Hepatocyte (in vitro differentiated cells): ENCODE measurements at regions not wholly inside any gene's neighbourhood (a gene's known extent, or its start where the extent isn't known, plus 50 kb on each side); places are given as distances from the start of the nearest gene placed in this dataset.

Experiments used
- DNase-seq: peaks from one replicate; pipeline ENCODE4 v3.0.0-alpha.2; 2016; ENCODE audit warnings: low spot score
- H2AFZ ChIP-seq: fragments of 200-600 bp; sonication (generic); 2 replicates; pipeline ENCODE4 v1.6.0; 2016; ENCODE audit warnings: antibody characterized with exemption, mild to moderate bottlenecking
- H3K27ac ChIP-seq: fragments of 200-600 bp; sonication (generic); 2 replicates; pipeline ENCODE4 v1.5.1; 2016; ENCODE audit warnings: mild to moderate bottlenecking
- H3K27me3 ChIP-seq: fragments of 200-600 bp; sonication (generic); 2 replicates; pipeline ENCODE4 v1.6.1; 2016
- H3K36me3 ChIP-seq: fragments of 200-600 bp; sonication (generic); replicated peaks from 2 replicates; pipeline ENCODE4 v1.5.1; 2016; ENCODE audit warnings: low read depth; ENCODE audit not compliant: insufficient read depth
- H3K4me1 ChIP-seq: fragments of 200-600 bp; sonication (generic); 2 replicates; pipeline ENCODE4 v1.5.1; 2016; ENCODE audit warnings: mild to moderate bottlenecking, moderate library complexity; ENCODE audit not compliant: insufficient read depth
- H3K4me2 ChIP-seq: fragments of 200-600 bp; sonication (generic); 2 replicates; pipeline ENCODE4 v1.6.0; 2016
- H3K4me3 ChIP-seq: fragments of 200-600 bp; sonication (generic); 2 replicates; pipeline ENCODE4 v1.5.1; 2016; ENCODE audit warnings: mild to moderate bottlenecking
- H3K79me2 ChIP-seq: fragments of 200-600 bp; sonication (generic); 2 replicates; pipeline ENCODE4 v1.6.0; 2017; ENCODE audit warnings: mild to moderate bottlenecking
- H3K9me2 ChIP-seq: fragments of 200-600 bp; sonication (generic); replicated peaks from 2 replicates; pipeline ENCODE4 v1.6.0; 2017; ENCODE audit warnings: mild to moderate bottlenecking; ENCODE audit not compliant: insufficient read depth
- H3K9me3 ChIP-seq: fragments of 200-600 bp; sonication (generic); 2 replicates; pipeline ENCODE4 v1.5.1; 2016; ENCODE audit warnings: low read depth, mild to moderate bottlenecking
- H4K20me1 ChIP-seq: fragments of 200-600 bp; sonication (generic); 2 replicates; pipeline ENCODE4 v1.6.0; 2016; ENCODE audit warnings: mild to moderate bottlenecking; ENCODE audit not compliant: insufficient read depth, poor library complexity, severe bottlenecking
- CTCF ChIP-seq: fragments of 200-600 bp; sonication (generic); IDR thresholded peaks from 2 replicates; pipeline ENCODE4 v1.5.1; 2016; ENCODE audit warnings: antibody characterized with exemption, mild to moderate bottlenecking; ENCODE audit not compliant: poor library complexity
- EZH2 ChIP-seq: fragments of 200-600 bp; sonication (generic); IDR thresholded peaks from 2 replicates; pipeline ENCODE4 v1.6.1; 2016; ENCODE audit warnings: antibody characterized with exemption, mild to moderate bottlenecking, borderline replicate concordance
- EZH2phosphoT487 ChIP-seq: fragments of 200-600 bp; sonication (generic); IDR thresholded peaks from one replicate; pipeline ENCODE4 v1.6.1; 2018; ENCODE audit warnings: antibody characterized with exemption, mild to moderate bottlenecking, low read depth, moderate library complexity; ENCODE audit not compliant: unreplicated experiment, severe bottlenecking
- whole genome bisulfite sequencing: methylation state at CpG from one replicate; pipeline ENCODE4 v1.1.6; 2016; ENCODE audit warnings: low lambda C conversion rate; ENCODE audit errors: missing lambda C conversion rate; 5-methylcytosine and 5-hydroxymethylcytosine counted together

GRCh38 chr4:136438645-136439044, 1093.6 kb downstream of the PCDH18 start:
- TF ChIP-seq EZH2phosphoT487 = no peak
- no peak for DNase-seq
- H3K27ac ChIP-seq = no peak overlapping the region
- H3K9me3 ChIP-seq = no peaks in the 10 kb centered on the region
- no peaks in the 10 kb centered on the region for H3K4me1 ChIP-seq
- H3K27me3 ChIP-seq = no peaks in the 10 kb centered on the region
- no peak overlapping the region for H3K4me3 ChIP-seq
- no peak overlapping the region for H3K4me2 ChIP-seq
- no peak overlapping the region for H2AFZ ChIP-seq
- H4K20me1 ChIP-seq = no peaks in the 10 kb centered on the region
- H3K9me2 ChIP-seq = no peaks in the 10 kb centered on the region
- H3K79me2 ChIP-seq = no peaks in the 10 kb centered on the region
- no peaks in the 10 kb centered on the region for H3K36me3 ChIP-seq

GRCh38 chr4:136424052-136424451, 1108.2 kb downstream of the PCDH18 start:
- H3K4me2 ChIP-seq = no peak overlapping the region
- H2AFZ ChIP-seq = no peak overlapping the region
- no peak overlapping the region for H3K27ac ChIP-seq
- no peaks in the 10 kb centered on the region for H3K79me2 ChIP-seq
- no peaks in the 10 kb centered on the region for H3K9me2 ChIP-seq
- no peaks in the 10 kb centered on the region for H3K27me3 ChIP-seq
- no peaks in the 10 kb centered on the region for H3K4me1 ChIP-seq
- no peak overlapping the region for H3K4me3 ChIP-seq
- H4K20me1 ChIP-seq = no peaks in the 10 kb centered on the region
- H3K36me3 ChIP-seq = no peaks in the 10 kb centered on the region
- DNase-seq = no peak
- H3K9me3 ChIP-seq = no peaks in the 10 kb centered on the region
- TF ChIP-seq EZH2 (no peak), EZH2phosphoT487 (no peak), CTCF (no peak)

- H3K4me1 ChIP-seq = no peaks in the 10 kb centered on the region
- H3K27ac ChIP-seq = no peak overlapping the region
- no peak overlapping the region for H2AFZ ChIP-seq
- H3K36me3 ChIP-seq = no peaks in the 10 kb centered on the region
- TF ChIP-seq EZH2 = no peak
- no peak for TF ChIP-seq CTCF
- no peaks in the 10 kb centered on the region for H3K79me2 ChIP-seq
- no peak overlapping the region for H3K4me2 ChIP-seq
- no peaks in the 10 kb centered on the region for H3K9me2 ChIP-seq
- H3K4me3 ChIP-seq = no peak overlapping the region
- no peaks in the 10 kb centered on the region for H3K27me3 ChIP-seq
- DNase-seq = no peak
- H3K9me3 ChIP-seq = no peaks in the 10 kb centered on the region
- H4K20me1 ChIP-seq = no peaks in the 10 kb centered on the region
Measured at GRCh38 chr4:136414981-136415380, 1117.3 kb downstream of the PCDH18 start.

GRCh38 chr4:136412708-136413107, 1119.6 kb downstream of the PCDH18 start:
- Histone ChIP-seq H3K36me3 (no peaks in the 10 kb centered on the region), H3K79me2 (no peaks in the 10 kb centered on the region), H3K4me2 (no peak overlapping the region), H3K9me2 (no peaks in the 10 kb centered on the region), H4K20me1 (no peaks in the 10 kb centered on the region), H2AFZ (no peak overlapping the region), H3K4me3 (no peak overlapping the region), H3K9me3 (no peaks in the 10 kb centered on the region), H3K27ac (no peak overlapping the region), H3K27me3 (no peaks in the 10 kb centered on the region), H3K4me1 (no peaks in the 10 kb centered on the region)
- 82% methylated on average over 2 of the region's 2 CpGs for WGBS
- DNase-seq = no peak
- no peak for TF ChIP-seq CTCF
- TF ChIP-seq EZH2phosphoT487 = no peak
- TF ChIP-seq EZH2 = no peak
